Activated effector memory CD4-positive, alpha-beta T cell treated with Interleukin-2 at 50 U/mL for 16 hours (primary cell): ENCODE measurements at regions not wholly inside any gene's neighbourhood (a gene's known extent, or its start where the extent isn't known, plus 50 kb on each side); places are given as distances from the start of the nearest gene placed in this dataset.

Experiments used
- DNase-seq: peaks from one replicate; pipeline ENCODE4 v3.0.0-alpha.2; 2020

DNA sequence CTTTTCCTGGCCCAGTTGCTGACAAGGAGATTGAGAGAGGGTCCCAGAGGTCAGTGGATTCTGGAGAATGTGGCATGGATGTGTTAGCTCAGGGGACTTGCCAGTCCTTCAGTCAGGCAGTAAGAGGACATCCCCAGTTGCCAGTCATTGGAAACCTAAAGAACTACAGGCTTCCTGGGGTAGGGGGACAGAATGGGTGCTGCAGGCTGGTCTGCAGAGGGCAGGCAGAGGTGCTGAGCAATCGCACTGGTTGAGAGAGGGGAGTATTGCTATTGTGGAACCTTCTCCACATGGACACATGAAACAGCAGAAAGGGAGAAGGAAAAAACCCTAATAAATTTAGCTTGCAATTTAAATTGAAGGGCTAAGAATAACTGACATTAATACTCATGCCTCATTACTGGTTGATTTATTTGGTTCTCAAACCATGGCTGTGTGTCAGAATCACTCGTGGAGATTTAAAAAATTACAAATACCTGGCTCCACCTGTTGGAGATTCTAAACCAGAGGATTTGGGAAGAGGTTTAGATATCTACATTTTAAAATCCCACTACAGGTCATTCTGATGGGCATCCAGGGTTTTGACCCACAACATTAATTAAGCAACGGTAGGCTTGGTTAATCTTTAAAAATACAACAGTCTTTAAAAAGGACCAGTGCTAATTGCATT is 71.2 kb upstream of the SLC38A2 start:
- no peak for DNase-seq

DNA sequence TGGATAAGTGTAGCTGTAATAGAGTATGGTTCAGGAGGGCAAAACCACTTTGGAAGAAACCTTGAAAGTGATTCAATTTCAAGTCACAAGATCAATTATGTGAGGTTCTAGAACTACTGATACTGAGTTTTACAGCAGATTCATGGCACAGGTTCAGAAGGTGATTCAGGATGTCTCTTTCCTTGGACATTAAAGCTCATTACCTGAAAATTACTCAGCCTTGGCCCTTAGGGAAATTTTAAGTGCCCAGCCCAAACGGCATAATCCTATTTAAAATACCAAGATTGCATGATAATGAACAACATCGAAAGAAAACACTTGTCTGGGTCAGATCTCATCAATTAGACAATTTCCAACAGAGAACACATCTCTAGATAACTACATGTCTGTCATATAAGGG is 70.2 kb upstream of the SLC38A2 start:
- no peak for DNase-seq

DNA sequence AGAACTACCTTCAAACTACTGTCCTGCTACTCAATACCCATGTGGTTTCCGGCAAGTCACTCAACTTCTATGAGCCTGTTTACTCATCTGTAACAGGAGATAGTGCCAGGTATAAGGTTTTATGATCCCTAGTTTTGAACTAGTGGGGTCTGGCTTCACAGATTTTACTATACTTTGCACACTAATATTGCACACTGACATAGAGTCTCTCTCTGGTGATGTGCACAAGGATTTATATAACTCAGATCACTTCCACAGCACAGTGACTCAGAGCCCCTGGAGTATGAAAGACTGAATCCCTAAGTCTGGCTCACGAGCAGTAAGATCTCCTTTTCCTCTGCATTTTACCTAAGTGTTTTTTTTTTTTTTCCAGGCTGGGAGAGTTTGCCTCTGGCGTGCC is 69.7 kb upstream of the SLC38A2 start:
- DNase-seq = no peak

DNA sequence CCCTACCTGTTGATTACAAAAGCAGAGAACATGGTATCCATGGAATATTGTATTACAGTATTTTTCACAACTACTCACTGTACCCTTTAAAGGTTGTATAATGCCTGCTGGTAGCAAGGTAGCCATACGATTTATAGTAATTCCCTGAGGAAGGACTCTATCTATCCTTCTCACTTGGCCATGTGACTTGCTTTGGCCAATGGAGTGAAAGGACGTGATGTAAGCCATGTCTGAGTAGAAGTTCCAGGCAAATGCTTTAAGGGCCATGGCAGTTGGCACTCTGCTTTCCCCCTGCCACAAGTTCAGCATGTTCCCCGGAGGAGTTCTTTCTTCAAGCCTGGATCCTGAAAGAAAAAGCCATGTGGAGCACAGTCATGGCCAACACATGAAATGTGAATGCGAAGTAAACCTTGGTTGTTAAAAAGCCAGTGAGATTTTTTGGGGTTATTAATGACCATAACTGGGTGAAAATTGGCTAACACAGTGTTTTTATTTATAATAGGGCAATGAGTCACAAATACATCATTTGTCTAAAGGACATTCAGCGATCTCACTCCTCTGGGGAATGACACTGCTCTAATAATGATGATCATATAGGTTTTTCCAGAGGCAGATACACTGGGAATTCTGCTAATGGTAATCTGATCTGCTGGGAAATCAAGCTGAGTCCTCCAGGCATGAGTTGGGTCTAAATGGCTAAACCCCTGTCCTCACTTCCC is 67.4 kb upstream of the SLC38A2 start:
- no peak for DNase-seq

DNA sequence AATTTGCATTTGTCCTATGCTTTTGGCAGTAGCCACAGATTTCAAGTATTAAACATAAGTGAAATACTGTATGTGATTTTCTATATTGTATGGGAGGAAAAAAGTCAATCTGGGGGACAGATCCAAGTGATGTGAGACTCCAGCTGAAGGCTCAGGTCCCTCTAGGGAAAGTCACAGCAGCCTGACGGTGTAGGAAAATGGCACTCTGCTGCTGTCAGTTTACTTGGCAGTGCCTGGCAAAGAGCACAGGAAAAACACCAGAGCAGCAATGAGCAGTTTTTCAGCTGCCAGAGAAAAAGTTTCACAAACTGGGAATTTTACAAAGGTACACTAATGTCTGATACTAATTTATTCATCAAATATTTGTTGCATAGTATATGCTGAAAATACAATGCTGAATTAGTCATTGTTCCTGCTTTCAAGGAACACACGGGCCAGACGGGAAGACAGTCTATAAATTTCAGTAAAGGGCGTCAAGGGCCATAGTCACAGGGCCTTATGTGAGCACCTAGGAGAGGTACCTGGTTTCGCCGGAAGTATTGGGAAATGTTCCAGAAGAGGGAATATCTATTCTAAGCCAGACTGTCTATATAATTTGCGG is 66.2 kb upstream of the SLC38A2 start:
- no peak for DNase-seq

DNA sequence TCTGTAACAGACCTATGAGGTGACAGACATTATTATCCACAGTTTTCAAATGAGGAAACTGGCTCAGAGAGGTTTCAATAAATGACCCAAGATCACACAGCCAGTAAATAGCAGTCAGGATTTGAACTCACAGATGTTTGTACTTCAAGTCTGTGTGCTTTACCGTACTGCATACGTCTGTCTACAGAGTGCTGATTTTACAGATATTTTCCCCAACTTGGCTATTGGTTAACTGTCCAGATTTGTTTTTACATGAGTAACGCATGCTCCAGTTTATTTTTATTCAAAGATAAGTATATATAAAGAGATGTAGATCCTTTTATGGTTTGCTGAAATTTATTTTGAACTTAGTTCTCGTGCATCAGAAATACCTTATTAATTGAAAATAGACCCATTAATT is 65.7 kb upstream of the SLC38A2 start:
- DNase-seq = no peak

DNA sequence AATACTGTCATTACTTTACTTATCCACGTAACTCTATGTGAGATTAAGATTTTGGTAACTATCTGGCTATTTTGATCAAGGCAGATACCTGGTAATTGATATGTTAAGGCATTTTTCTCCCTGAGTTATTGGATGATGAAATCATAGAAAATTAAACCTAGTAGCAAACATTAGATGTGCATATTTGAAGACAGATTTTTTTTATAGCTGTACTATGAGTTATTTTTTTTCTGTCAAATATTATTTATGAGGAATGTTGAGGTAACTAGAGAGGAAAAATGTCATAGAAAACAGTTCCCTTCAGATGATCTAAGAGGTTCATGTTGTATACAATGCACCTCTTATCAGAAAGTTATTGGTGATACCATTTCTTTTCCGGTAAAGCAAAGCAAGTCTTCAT is 64.9 kb upstream of the SLC38A2 start:
- DNase-seq = no peak

DNA sequence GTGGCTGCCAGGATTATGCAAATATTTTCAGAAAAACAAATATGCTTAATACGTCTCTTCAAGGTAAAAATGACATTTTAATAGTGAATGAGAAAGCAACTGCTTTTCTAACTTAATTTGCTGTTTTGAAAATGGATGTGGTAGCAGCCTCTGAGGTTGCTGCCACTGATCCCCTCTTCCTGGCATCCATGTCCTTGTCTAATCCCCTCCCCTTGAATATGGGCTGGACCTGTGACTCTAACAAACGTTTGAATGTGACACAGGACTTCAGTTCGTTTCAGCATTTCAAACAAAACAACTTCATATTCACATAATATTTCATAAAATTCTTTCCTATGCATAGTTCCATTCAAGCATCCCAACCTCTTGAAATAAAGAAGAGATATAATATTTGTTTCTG is 64.2 kb upstream of the SLC38A2 start:
- no peak for DNase-seq

DNA sequence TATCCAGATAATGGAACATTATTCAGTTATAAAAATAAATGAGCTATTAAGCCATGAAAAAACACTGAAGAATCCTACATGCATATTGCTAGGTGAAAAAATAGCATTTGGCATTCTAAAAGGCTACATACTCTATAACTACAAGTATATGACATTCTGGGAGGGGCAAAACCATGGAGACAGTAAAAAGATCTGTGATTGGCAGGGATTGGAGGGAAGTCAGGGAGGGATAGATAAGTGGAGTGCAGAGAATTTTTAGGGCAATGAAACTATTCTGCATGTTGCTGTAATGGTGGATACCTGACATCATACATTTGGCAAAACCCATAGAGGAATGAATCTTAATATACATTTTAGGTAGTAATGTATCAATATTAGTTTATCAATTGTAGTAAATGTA is 63.1 kb upstream of the SLC38A2 start:
- no peak for DNase-seq

DNA sequence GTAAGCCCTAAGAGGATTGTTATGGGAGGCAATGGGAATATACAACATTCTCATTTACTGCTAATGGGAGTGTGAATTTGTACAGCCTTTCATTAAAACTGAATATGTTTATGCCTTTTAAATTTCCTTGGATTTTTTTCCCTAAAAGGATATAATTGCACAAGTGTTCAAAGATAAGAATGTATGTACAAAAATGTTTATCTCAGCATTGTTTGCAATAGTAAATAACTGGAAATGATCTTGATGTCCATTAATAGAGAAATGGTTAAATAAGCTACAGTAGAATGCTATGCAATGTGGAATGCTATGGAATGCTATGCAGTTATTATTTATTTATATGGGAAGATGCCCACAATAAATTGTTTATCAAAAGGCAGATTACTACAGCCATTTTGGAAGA is 62.5 kb upstream of the SLC38A2 start:
- DNase-seq = no peak

DNA sequence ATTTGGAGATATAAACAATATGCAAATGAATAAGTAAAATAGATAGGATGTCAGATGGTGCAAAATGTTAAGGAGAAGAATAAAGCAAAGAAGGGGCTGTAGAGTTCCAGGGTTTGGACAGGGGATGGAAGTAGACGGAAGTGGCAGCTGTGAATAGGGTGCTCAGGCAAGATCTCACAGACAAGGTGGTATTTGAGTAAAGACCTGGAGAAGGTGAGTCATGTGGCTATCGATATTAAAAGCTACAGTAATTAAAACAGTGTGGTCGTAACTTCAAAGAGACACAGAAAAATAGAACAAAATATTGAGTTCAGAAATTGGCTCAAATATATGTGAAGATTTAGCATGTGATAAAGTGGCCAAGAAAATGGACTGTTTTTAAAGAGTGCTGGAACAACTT is 61.3 kb upstream of the SLC38A2 start:
- DNase-seq = no peak

DNA sequence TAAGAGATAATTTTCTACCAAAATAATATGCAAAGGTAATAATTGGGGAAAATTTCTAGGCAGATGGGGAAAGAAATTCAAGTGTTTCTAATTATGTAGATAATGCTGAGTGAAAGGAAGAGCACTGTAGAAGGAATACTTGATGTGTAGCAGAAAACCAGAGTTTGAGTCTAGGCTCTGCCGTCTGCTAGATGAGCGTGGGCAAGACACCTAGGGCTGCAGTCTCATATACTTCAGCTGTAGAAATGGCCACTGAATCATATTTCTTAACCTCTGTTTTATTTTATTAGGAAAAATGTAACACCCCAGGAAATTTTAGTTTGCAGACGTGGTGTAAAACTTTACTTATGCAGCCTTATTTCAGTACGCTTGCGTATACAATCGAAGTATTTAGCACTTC is 59.8 kb upstream of the SLC38A2 start:
- DNase-seq = no peak

DNA sequence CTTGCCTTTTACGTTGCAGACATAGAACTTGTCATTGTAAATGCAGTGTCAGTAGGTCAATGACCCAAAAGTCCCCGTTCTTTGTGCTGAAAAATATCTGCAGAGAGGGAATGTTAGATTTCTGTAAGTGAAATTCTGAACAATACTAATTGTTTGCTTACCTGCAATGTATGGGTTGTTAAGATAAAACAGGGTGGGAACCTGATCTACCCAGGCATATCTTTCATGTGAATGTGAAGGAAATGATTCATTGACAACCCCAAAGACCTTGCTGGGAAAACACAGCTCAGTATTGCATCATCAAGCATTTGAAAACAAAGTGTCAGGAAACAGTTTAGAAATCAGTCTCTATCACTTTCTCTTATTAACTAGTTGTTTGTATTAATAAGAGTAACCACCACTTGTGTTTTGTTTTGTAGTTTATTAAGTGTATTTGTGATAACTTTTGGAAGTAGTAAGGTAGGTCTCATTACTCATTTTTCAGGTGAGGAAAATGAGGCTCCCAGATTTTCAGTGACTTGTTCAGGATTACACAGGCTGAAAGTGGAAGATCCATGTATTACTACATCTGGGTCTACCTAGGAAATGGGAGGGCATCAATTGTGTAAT is 57.9 kb upstream of the SLC38A2 start:
- DNase-seq = no peak
